ENCODE measurements at regions not wholly inside any gene's neighbourhood (a gene's known extent, or its start where the extent isn't known, plus 50 kb on each side); places are given as distances from the start of the nearest gene placed in this dataset.

DNA sequence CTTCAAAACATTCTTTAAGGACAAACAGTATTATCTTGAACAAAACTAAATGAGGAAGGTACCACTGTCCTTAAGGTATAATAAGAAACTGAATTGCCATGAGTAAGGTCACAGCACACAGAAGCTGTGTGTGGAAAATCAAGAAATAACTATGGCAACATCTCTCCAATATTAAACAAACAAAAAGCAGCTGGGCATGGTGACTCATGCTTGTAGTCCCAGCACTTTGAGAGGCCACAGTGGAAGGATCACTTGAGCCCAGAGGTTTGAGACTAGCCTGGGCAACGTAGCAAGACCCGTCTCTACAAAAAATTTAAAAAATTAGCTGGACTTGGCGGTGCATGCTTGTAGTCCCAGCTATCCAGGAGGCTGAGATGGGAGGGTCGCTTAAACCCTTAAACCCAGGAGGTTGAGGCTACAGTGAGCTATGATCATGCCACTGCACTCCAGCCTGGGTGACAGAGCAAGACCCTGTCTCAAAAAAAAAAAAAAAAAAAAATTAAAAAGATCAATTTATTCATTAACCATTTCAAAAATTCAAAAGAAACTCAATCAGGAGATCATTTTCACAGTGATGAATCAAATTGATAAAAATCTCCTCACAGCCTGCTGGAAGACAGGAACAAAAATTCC lies 195.4 kb downstream of the SKIDA1 start:
- no peak overlapping the region for H3K4me3 ChIP-seq (ENCODE audit: low read depth, low read length)
- in situ Hi-C loops (cut with HindIII; ENCODE audit: low sequenced_read_pairs), result no loop called here
- TF ChIP-seq, protein P1, sequence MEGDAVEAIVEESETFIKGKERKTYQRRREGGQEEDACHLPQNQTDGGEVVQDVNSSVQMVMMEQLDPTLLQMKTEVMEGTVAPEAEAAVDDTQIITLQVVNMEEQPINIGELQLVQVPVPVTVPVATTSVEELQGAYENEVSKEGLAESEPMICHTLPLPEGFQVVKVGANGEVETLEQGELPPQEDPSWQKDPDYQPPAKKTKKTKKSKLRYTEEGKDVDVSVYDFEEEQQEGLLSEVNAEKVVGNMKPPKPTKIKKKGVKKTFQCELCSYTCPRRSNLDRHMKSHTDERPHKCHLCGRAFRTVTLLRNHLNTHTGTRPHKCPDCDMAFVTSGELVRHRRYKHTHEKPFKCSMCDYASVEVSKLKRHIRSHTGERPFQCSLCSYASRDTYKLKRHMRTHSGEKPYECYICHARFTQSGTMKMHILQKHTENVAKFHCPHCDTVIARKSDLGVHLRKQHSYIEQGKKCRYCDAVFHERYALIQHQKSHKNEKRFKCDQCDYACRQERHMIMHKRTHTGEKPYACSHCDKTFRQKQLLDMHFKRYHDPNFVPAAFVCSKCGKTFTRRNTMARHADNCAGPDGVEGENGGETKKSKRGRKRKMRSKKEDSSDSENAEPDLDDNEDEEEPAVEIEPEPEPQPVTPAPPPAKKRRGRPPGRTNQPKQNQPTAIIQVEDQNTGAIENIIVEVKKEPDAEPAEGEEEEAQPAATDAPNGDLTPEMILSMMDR (IDR thresholded peaks at IDR 0.05; ENCODE audit: low read depth, low read length, missing control alignments), result no peak
- DNase-seq (ENCODE audit: low read depth), result peak; percentile 76

GRCh38 chr10:21327289-21327993 lies 198.0 kb downstream of the SKIDA1 start:
- in situ Hi-C loops (cut with HindIII; ENCODE audit: low sequenced_read_pairs), result no loop called here
- TF ChIP-seq, protein P1 (IDR thresholded peaks at IDR 0.05; ENCODE audit: low read depth, low read length, missing control alignments), result no peak
- DNase-seq (ENCODE audit: low read depth), result no peak
- H3K4me3 ChIP-seq (ENCODE audit: low read depth, low read length), result no peak overlapping the region

DNA sequence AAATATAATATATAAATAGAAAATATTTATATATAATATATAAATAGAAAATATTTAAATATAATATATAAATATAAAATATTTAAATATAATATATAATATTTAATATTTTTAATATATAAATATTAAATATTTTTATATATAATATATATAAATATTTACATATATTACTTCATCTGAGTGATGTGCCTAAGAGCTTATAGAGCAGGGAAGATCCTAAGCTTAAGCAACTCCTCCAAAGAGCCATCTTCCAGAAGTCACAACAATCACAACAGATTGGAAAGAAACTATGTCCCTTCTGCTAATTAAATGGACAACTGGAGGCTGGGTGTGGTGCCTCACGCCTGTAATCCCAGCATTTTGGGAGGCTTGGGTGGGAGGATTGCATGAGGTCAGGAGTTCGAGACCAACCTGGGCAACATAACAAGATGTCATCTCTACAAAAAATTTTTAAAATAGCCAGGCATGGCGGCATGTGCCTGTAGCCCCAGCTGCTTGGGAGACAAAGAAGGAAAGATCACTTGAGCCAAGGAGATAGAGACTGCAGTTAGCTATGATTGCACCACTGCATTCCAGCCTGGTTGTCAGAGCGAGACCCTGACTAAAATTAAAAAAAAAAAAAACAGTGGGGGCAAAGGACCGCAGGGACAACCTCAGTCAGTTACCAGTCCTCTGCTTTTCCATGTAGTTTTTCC lies 198.7 kb downstream of the SKIDA1 start:
- DNase-seq (ENCODE audit: low read depth), result no peak
- in situ Hi-C loops (cut with HindIII; ENCODE audit: low sequenced_read_pairs), result no loop called here
- TF ChIP-seq, protein P1 (IDR thresholded peaks at IDR 0.05; ENCODE audit: low read depth, low read length, missing control alignments), result no peak
- no peak overlapping the region for H3K4me3 ChIP-seq (ENCODE audit: low read depth, low read length)

DNA sequence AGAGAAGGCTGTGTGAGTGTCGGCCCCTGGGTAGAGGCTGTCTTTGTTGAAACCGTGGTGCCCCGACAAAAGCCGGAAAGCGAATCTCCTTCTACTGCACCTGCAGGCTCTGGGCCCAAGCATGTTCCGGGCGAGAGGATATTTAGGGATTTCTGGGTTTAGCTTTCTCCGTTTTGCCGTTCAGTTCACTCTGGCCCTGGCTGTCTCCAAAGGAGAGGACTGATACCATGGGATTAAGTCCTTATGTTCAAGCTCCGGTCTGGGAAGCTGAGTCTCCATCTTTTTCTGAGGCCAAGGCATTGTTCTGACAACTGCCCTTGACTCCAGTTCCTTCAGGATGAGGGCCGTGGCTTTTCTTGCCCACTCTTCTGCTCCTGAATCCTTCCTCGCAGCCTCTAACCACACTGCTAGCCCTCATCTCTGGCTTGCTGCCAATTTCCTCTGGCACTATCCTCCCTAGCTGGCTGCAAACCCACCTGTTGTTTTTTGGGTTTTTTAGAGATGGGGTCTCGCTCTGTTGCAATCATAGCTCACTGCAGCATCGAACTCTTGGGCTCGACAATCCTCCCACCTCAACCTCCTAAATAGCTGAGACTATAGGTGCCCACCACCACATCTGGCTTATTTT lies 206.8 kb downstream of the SKIDA1 start:
- no peak for DNase-seq (ENCODE audit: low read depth)
- TF ChIP-seq, protein P1 (IDR thresholded peaks at IDR 0.05; ENCODE audit: low read depth, low read length, missing control alignments), result no peak
- in situ Hi-C loops (cut with HindIII; ENCODE audit: low sequenced_read_pairs), result no loop called here
- no peak overlapping the region for H3K4me3 ChIP-seq (ENCODE audit: low read depth, low read length)

DNA sequence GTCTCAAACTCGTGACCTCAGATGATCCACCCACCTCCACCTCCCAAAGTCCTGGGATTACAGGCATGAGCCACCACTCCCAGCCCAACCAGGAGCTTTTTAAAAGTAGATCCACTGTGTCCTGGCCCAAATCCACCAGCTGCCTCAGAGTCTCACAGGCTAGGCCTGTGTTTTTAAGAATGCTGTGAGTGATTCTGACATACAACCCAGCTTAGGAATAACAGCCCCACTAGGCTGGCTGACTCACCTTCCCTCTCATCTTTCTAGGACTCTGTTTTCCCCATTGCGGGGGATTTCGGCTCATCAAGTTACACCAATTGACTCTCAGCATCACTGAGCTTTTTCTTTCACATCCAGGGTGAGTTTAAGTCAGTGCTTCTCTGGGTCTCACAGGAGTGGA lies 207.6 kb downstream of the SKIDA1 start:
- TF ChIP-seq, protein P1 (IDR thresholded peaks at IDR 0.05; ENCODE audit: low read depth, low read length, missing control alignments), result no peak
- no peak for DNase-seq (ENCODE audit: low read depth)
- in situ Hi-C loops (cut with HindIII; ENCODE audit: low sequenced_read_pairs), result no loop called here
- no peak overlapping the region for H3K4me3 ChIP-seq (ENCODE audit: low read depth, low read length)

DNA sequence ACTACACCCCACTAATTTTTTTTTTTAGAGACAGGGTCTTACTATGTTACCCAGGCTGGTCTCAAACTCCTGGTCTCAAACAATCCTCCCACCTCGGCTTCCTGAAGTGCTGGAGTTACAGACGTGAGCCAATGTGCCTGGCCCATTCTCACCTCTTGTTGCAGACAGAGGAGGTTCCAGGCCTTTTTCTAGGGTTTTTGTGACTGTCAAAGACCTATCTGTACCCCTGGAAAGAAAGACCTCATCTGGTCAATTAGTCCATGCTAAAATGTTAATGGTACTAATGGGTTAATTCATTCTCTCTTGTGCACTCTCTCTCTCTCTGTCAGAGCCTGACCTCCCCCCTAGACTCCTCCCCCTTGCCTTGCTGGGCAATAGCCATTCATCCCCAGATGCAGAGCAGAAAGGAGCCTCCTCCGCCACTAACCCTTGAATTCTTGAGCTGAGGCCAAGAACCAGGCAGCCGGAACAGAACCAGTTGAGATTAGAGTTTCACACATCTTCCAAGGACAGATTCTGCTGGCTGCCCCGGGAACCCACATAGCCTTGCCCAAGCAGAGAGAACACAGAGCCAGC lies 209.7 kb downstream of the SKIDA1 start:
- TF ChIP-seq, protein P1 (IDR thresholded peaks at IDR 0.05; ENCODE audit: low read depth, low read length, missing control alignments), result no peak
- in situ Hi-C loops (cut with HindIII; ENCODE audit: low sequenced_read_pairs), result no loop called here
- DNase-seq (ENCODE audit: low read depth), result peak; percentile 76
- H3K4me3 ChIP-seq (ENCODE audit: low read depth, low read length), result no peak overlapping the region
